ENCODE measurements at regions not wholly inside any gene's neighbourhood (a gene's known extent, or its start where the extent isn't known, plus 50 kb on each side); places are given as distances from the start of the nearest gene placed in this dataset.

GRCh38 chr1:178606839-178607238 is 93.9 kb downstream of the TEX35 start:
- TF ChIP-seq CTCF (IDR thresholded peaks at IDR 0.05) (no peak), POLR2A (IDR thresholded peaks at IDR 0.05) (no peak)

All from testis (tissue), 2 donors.